ENCODE measurements at regions not wholly inside any gene's neighbourhood (a gene's known extent, or its start where the extent isn't known, plus 50 kb on each side); places are given as distances from the start of the nearest gene placed in this dataset.

- no peak for DNase-seq
- H3K9ac ChIP-seq (ENCODE audit: low read depth in 2 of 2, low read length in 2 of 2) = no peak overlapping the region
- no peak for TF ChIP-seq CTCF (IDR thresholded peaks at IDR 0.05)
- intact Hi-C loops (cut with DNase I) = no loop called here
- H3K27me3 ChIP-seq = no peaks in the 10 kb centered on the region
- no peak overlapping the region for H3K27ac ChIP-seq
- H3K4me3 ChIP-seq = no peak overlapping the region
- no peaks in the 10 kb centered on the region for H3K36me3 ChIP-seq
- no peaks in the 10 kb centered on the region for H3K4me1 ChIP-seq
- H3K9me3 ChIP-seq = no peaks in the 10 kb centered on the region
Measured at GRCh38 chr13:74523057-74523456, 388.9 kb upstream of the KLF12 start.

- no peaks in the 10 kb centered on the region for H3K4me1 ChIP-seq
- H3K4me3 ChIP-seq = no peak overlapping the region
- H3K36me3 ChIP-seq = no peaks in the 10 kb centered on the region
- no peaks in the 10 kb centered on the region for H3K9me3 ChIP-seq
- intact Hi-C loops (cut with DNase I) = no loop called here
- no peak overlapping the region for H3K27ac ChIP-seq
- no peak for DNase-seq
- H3K27me3 ChIP-seq = no peaks in the 10 kb centered on the region
- H3K9ac ChIP-seq (ENCODE audit: low read depth in 2 of 2, low read length in 2 of 2) = no peak overlapping the region
- no peak for TF ChIP-seq CTCF (IDR thresholded peaks at IDR 0.05)
Measured at GRCh38 chr13:74511523-74511922, 377.3 kb upstream of the KLF12 start.

- Histone ChIP-seq H3K27me3 (no peaks in the 10 kb centered on the region), H3K4me1 (no peaks in the 10 kb centered on the region), H3K27ac (no peak overlapping the region), H3K4me3 (no peak overlapping the region), H3K9ac (ENCODE audit: low read depth in 2 of 2, low read length in 2 of 2) (no peak overlapping the region), H3K36me3 (no peaks in the 10 kb centered on the region), H3K9me3 (no peaks in the 10 kb centered on the region)
- no peak for DNase-seq
- intact Hi-C loops (cut with DNase I) = no loop called here
- TF ChIP-seq CTCF (IDR thresholded peaks at IDR 0.05) = no peak
Measured at GRCh38 chr13:74487091-74487722, 353.0 kb upstream of the KLF12 start.

- H3K4me1 ChIP-seq = no peaks in the 10 kb centered on the region
- no peak for TF ChIP-seq CTCF (IDR thresholded peaks at IDR 0.05)
- H3K27me3 ChIP-seq = no peaks in the 10 kb centered on the region
- no peak for DNase-seq
- H3K36me3 ChIP-seq = no peaks in the 10 kb centered on the region
- H3K4me3 ChIP-seq = no peak overlapping the region
- intact Hi-C loops (cut with DNase I) = no loop called here
- H3K27ac ChIP-seq = no peak overlapping the region
- H3K9ac ChIP-seq (ENCODE audit: low read depth in 2 of 2, low read length in 2 of 2) = no peak overlapping the region
- no peaks in the 10 kb centered on the region for H3K9me3 ChIP-seq
Measured at GRCh38 chr13:74485757-74486156, 351.6 kb upstream of the KLF12 start.

- H3K27me3 ChIP-seq = no peaks in the 10 kb centered on the region
- intact Hi-C loops (cut with DNase I) = no loop called here
- H3K9me3 ChIP-seq = no peaks in the 10 kb centered on the region
- H3K9ac ChIP-seq (ENCODE audit: low read depth in 2 of 2, low read length in 2 of 2) = no peak overlapping the region
- H3K4me1 ChIP-seq = no peaks in the 10 kb centered on the region
- no peak for DNase-seq
- H3K36me3 ChIP-seq = no peaks in the 10 kb centered on the region
- no peak overlapping the region for H3K27ac ChIP-seq
- TF ChIP-seq CTCF (IDR thresholded peaks at IDR 0.05) = no peak
- no peak overlapping the region for H3K4me3 ChIP-seq
Measured at GRCh38 chr13:74479124-74479523, 344.9 kb upstream of the KLF12 start.

Data from colonic mucosa (tissue), 4 donors.